HepG2 (cell line): ENCODE measurements at regions not wholly inside any gene's neighbourhood (a gene's known extent, or its start where the extent isn't known, plus 50 kb on each side); places are given as distances from the start of the nearest gene placed in this dataset.

Source experiments
- FOXJ3 ChIP-seq: sonication (generic); formaldehyde crosslinking; IDR thresholded peaks from 2 replicates; pipeline ENCODE4 v1.4.0; 2020; ENCODE audit warnings: missing genetic modification reagents, mild to moderate bottlenecking, borderline replicate concordance
- KIAA2018 ChIP-seq: sonication (generic); formaldehyde crosslinking; IDR thresholded peaks from 2 replicates; pipeline ENCODE4 v1.5.0; 2020; ENCODE audit warnings: mild to moderate bottlenecking, missing genetic modification reagents, borderline replicate concordance
- MBD4 ChIP-seq: IDR thresholded peaks from 2 replicates; pipeline ENCODE4 v1.6.1; 2012; ENCODE audit warnings: low read length, inconsistent platforms, borderline replicate concordance
- PHF5A ChIP-seq: IDR thresholded peaks from one replicate; pipeline ENCODE4 v1.6.1; 2018; ENCODE audit warnings: low read depth, missing genetic modification reagents; ENCODE audit not compliant: unreplicated experiment
- RFXAP ChIP-seq: sonication (generic); formaldehyde crosslinking; IDR thresholded peaks from 2 replicates; pipeline ENCODE4 v1.4.0; 2020; ENCODE audit warnings: missing genetic modification reagents, borderline replicate concordance
- SMARCE1 ChIP-seq: fragments of 450-650 bp; IDR thresholded peaks from 2 replicates; pipeline ENCODE4 v1.6.1; 2017; ENCODE audit warnings: borderline replicate concordance
- THAP7 ChIP-seq: sonication (generic); formaldehyde crosslinking; IDR thresholded peaks from 2 replicates; pipeline ENCODE4 v1.8.1; 2023; ENCODE audit warnings: mild to moderate bottlenecking, missing genetic modification reagents
- ZBTB26 ChIP-seq: IDR thresholded peaks from 2 replicates; pipeline ENCODE4 v1.6.1; 2016; ENCODE audit warnings: missing compliant biosample characterization, missing genetic modification reagents, borderline replicate concordance
- ZFP90 ChIP-seq: sonication (generic); formaldehyde crosslinking; IDR thresholded peaks from 2 replicates; pipeline ENCODE4 v1.8.0; 2022; ENCODE audit warnings: missing genetic modification reagents, mild to moderate bottlenecking, inconsistent platforms, borderline replicate concordance
- ZNF510 ChIP-seq: sonication (generic); formaldehyde crosslinking; IDR thresholded peaks from 2 replicates; pipeline ENCODE4 v1.4.0; 2020; ENCODE audit warnings: low read depth, mild to moderate bottlenecking, missing genetic modification reagents
- ZNF777 ChIP-seq: sonication (generic); formaldehyde crosslinking; IDR thresholded peaks from 2 replicates; pipeline ENCODE4 v1.4.0; 2020; ENCODE audit warnings: missing genetic modification reagents
- ZNF879 ChIP-seq: sonication (generic); formaldehyde crosslinking; IDR thresholded peaks from 2 replicates; pipeline ENCODE4 v1.8.1; 2023; ENCODE audit warnings: missing genetic modification reagents

DNA sequence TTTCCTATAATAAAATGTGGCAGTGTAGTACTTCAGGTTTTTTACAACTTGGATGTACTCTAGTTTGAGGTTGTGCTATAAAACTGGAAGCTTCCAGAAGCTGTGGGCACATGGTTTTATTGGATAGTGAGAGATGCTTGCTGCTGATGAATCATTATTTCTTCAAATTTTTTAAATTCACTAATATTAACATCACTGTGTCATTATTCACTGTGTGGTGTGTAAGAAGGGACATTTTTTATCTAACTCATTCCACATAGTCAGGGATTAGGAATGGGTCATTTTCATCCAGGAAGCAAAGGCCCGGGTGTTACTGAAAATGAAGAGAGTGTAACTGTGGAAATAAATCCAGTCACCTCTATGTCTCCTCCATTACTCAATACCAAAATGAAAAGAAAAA is 421.0 kb downstream of the TENT5A start (continued):
- TF ChIP-seq KIAA2018 (CRISPR knock-in tag) = no peak
- TF ChIP-seq FOXJ3 (CRISPR knock-in tag) = no peak
- TF ChIP-seq PHF5A = no peak
- no peak for TF ChIP-seq ZNF777 (CRISPR knock-in tag)
- no peak for TF ChIP-seq MBD4
- no peak for TF ChIP-seq ZFP90 (CRISPR knock-in tag)
- no peak for TF ChIP-seq ZBTB26 (CRISPR knock-in tag)
- no peak for TF ChIP-seq ZNF510 (CRISPR knock-in tag)
- TF ChIP-seq THAP7 (CRISPR knock-in tag) = no peak
- no peak for TF ChIP-seq RFXAP (CRISPR knock-in tag)
- no peak for TF ChIP-seq SMARCE1
- no peak for TF ChIP-seq ZNF879 (CRISPR knock-in tag)
- TF ChIP-seq, all 625 proteins: peak for 0
